H1 (cell line): ENCODE measurements at regions not wholly inside any gene's neighbourhood (a gene's known extent, or its start where the extent isn't known, plus 50 kb on each side); places are given as distances from the start of the nearest gene placed in this dataset.

ENCODE experiments used
- CBX8 ChIP-seq: fragments of 300-800, 300-1000 bp; sonication (generic); IDR thresholded peaks from 2 replicates; pipeline ENCODE4 v1.7.1; 2016; ENCODE audit warnings: low read depth, low read length, borderline replicate concordance
- SP2 ChIP-seq: IDR thresholded peaks from 2 replicates; pipeline ENCODE4 v1.6.1; 2012; ENCODE audit warnings: mild to moderate bottlenecking, low read length, inconsistent platforms
- YY1 ChIP-seq: IDR thresholded peaks from 2 replicates; pipeline ENCODE4 v1.6.1; 2011; ENCODE audit warnings: low read depth, mild to moderate bottlenecking, low read length
- ZNF274 ChIP-seq: IDR thresholded peaks from 2 replicates; pipeline ENCODE4 v1.7.0; 2012; ENCODE audit warnings: low read length, borderline replicate concordance; ENCODE audit errors: extremely low read depth

GRCh38 chr3:8276056-8276455 lies 225.6 kb upstream of the LMCD1 start (continued):
- no peak for TF ChIP-seq CBX8
- TF ChIP-seq YY1: no peak
- no peak for TF ChIP-seq SP2
- no peak for TF ChIP-seq ZNF274
